Astrocyte (in vitro differentiated cells and primary cell): ENCODE measurements at regions not wholly inside any gene's neighbourhood (a gene's known extent, or its start where the extent isn't known, plus 50 kb on each side); places are given as distances from the start of the nearest gene placed in this dataset.

Source experiments
- CTCF ChIP-seq: IDR thresholded peaks from 2 replicates; pipeline ENCODE4 v1.5.1; 2011; ENCODE audit warnings: low read depth, mild to moderate bottlenecking, inconsistent platforms, low read length, moderate library complexity; ENCODE audit not compliant: insufficient read depth
- EZH2 ChIP-seq: IDR thresholded peaks from 2 replicates; pipeline ENCODE4 v1.6.1; 2012; ENCODE audit warnings: mild to moderate bottlenecking, low read length, inconsistent platforms; ENCODE audit not compliant: insufficient read depth

GRCh38 chr12:126362493-126362892, 1297.3 kb downstream of the AACS start:
- no peak for TF ChIP-seq CTCF
- TF ChIP-seq EZH2, result no peak
